ENCODE measurements at regions not wholly inside any gene's neighbourhood (a gene's known extent, or its start where the extent isn't known, plus 50 kb on each side); places are given as distances from the start of the nearest gene placed in this dataset.

DNA sequence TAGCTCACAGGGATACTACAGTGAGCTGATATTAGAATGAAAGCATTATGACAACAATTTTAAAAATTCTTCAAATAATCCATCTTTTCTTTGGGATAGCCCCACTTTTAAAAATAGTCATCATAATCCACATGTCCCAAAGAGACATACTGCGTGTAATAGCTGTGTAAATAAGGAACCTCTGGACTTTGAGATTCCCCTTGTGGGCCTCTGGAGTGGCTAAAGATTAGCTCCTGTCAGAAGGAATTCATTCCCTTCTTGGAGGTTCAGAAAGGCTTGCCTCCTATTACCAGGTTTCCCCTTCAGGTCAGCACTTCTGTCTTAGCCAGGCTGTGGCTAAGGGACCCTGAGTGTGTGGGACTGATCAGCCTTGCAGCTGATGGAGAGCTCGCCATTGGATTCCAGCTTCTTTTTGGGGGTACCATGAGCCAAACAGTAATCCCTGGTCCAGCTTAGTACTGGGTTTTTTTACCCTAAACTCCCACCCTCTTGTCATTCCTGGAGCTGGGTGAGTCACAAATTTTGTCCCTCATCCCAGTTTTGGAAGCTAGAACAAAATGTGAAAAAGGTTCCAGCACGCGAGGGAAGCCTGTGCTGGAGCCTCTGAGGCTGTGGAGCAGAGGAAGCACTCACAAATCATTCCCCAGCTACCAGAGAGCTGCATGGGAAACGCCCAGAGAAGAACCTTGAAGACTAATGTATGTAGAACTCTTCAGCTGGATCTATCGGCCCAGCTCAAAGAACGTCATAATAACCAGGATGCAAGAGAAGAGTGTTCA, 96.7 kb downstream of the RNASEH2B start:
- DNase-seq (ENCODE audit: low spot score, unreplicated experiment): no peak
- H3K27ac Mint-ChIP-seq: no peak overlapping the region
- H3K36me3 Mint-ChIP-seq (ENCODE audit: insufficient read depth): no peaks in the 10 kb centered on the region
- TF ChIP-seq CTCF (IDR thresholded peaks at IDR 0.05; ENCODE audit: unreplicated experiment): no peak
- H3K9me3 Mint-ChIP-seq (ENCODE audit: low read depth): no peaks in the 10 kb centered on the region
- peaks cover 13% of the 10 kb centered on the region for H3K27me3 Mint-ChIP-seq
- no peaks in the 10 kb centered on the region for H3K4me1 Mint-ChIP-seq (ENCODE audit: low read depth)
- no peak overlapping the region for H3K4me3 Mint-ChIP-seq (ENCODE audit: low read depth)

Data from progenitor cell of endocrine pancreas (in vitro differentiated cells).